H1 (cell line): ENCODE measurements at regions not wholly inside any gene's neighbourhood (a gene's known extent, or its start where the extent isn't known, plus 50 kb on each side); places are given as distances from the start of the nearest gene placed in this dataset.

Source experiments
- CTCF ChIA-PET: fragments of 300-600 bp; sonication (Branson Sonifier 250); formaldehyde crosslinking; loops from one replicate; lab custom pipeline; 2021; ENCODE audit not compliant: partially characterized antibody; lab: Charles Lee
- POLR2A ChIA-PET: fragments of 300-600 bp; sonication (Branson Sonifier 250); formaldehyde crosslinking; loops from one replicate; lab custom pipeline; 2021; ENCODE audit warnings: inconsistent platforms; ENCODE audit not compliant: partially characterized antibody; lab: Charles Lee
- DNase-seq, 2 experiments: peaks; one replicate each; pipeline versions ENCODE4 v3.0.0 to v3.0.0-alpha.2; 2010 to 2022; ENCODE audit warnings: low spot score in 2 of 2, low read depth in 1 of 2, mixed read lengths in 1 of 2
- FAIRE-seq: peaks from 2 replicates; lab custom pipeline; 2011; peaks lifted over from hg19 to GRCh38; lab: Jason Lieb, UNC
- H2AFZ ChIP-seq: 2 replicates; pipeline ENCODE4 v1.8.1; 2012; ENCODE audit warnings: low read length, inconsistent platforms
- H2AK5ac ChIP-seq: 2 replicates; pipeline ENCODE4 v1.6.1; 2013; ENCODE audit warnings: low read depth, low read length
- H2BK120ac ChIP-seq: replicated peaks from 2 replicates; pipeline ENCODE3; 2013; ENCODE audit warnings: low read depth, low read length, inconsistent platforms
- H2BK12ac ChIP-seq: 2 replicates; pipeline ENCODE4 v1.6.1; 2013; ENCODE audit warnings: low read depth, low read length
- H2BK15ac ChIP-seq: 2 replicates; pipeline ENCODE4 v1.6.1; 2013; ENCODE audit warnings: low read length
- H2BK20ac ChIP-seq: 2 replicates; pipeline ENCODE4 v1.6.1; 2013; ENCODE audit warnings: low read length
- H2BK5ac ChIP-seq: 2 replicates; pipeline ENCODE4 v1.6.1; 2013; ENCODE audit warnings: low read depth, low read length
- H3K14ac ChIP-seq: 2 replicates; pipeline ENCODE4 v1.6.1; 2013; ENCODE audit warnings: inconsistent platforms; ENCODE audit not compliant: insufficient read length
- H3K18ac ChIP-seq: 2 replicates; pipeline ENCODE4 v1.6.1; 2013; ENCODE audit warnings: low read length; ENCODE audit errors: extremely low read depth
- H3K23ac ChIP-seq: 2 replicates; pipeline ENCODE4 v1.6.1; 2013; ENCODE audit warnings: inconsistent platforms; ENCODE audit not compliant: insufficient read length
- H3K23me2 ChIP-seq: 2 replicates; pipeline ENCODE4 v1.6.1; 2013; ENCODE audit warnings: low read depth, low read length
- H3K27ac ChIP-seq: 2 replicates; pipeline ENCODE4 v1.6.1; 2011; ENCODE audit warnings: low read depth, low read length, inconsistent platforms
- H3K27me3 ChIP-seq, 4 experiments: replicated peaks in 1 of 4; 1 replicate in 1 of 4; 2 replicates in 3 of 4; pipeline versions ENCODE4 v1.6.1 to v1.8.1; 2011 to 2013; ENCODE audit warnings: low read length in 3 of 4, mild to moderate bottlenecking in 3 of 4, inconsistent platforms in 2 of 4, mixed read lengths in 2 of 4, moderate library complexity in 1 of 4; ENCODE audit not compliant: control insufficient read depth in 3 of 4, insufficient read depth in 3 of 4; ENCODE audit errors: extremely low read depth in 1 of 4
- H3K36me3 ChIP-seq, 4 experiments: 2 replicates each; pipeline versions ENCODE4 v1.6.1 to v1.8.1; 2011 to 2013; ENCODE audit warnings: mild to moderate bottlenecking in 4 of 4, low read length in 3 of 4, moderate library complexity in 2 of 4, control low read depth in 1 of 4, inconsistent platforms in 1 of 4; ENCODE audit not compliant: insufficient read depth in 4 of 4, control insufficient read depth in 2 of 4
- H3K4ac ChIP-seq: replicated peaks from 2 replicates; pipeline ENCODE3; 2013; ENCODE audit warnings: low read length, low read depth, mixed read lengths, inconsistent platforms; ENCODE audit not compliant: insufficient read length
- H3K4me1 ChIP-seq, 4 experiments: replicated peaks in 1 of 4; 1 replicate in 1 of 4; 2 replicates in 3 of 4; pipeline versions ENCODE4 v1.6.1 to v1.8.1; 2011 to 2013; ENCODE audit warnings: low read length in 3 of 4, inconsistent platforms in 2 of 4, mixed read lengths in 1 of 4; ENCODE audit not compliant: insufficient read depth in 4 of 4, control insufficient read depth in 3 of 4
- H3K4me2 ChIP-seq, 2 experiments: 2 replicates each; pipeline versions ENCODE4 v1.6.1 to v1.8.1; 2011 to 2013; ENCODE audit warnings: low read depth in 2 of 2, low read length in 2 of 2, control low read depth in 1 of 2, inconsistent platforms in 1 of 2, mild to moderate bottlenecking in 1 of 2; ENCODE audit not compliant: insufficient read depth in 1 of 2
- H3K4me3 ChIP-seq, 4 experiments: fragments of 200-600, 300-600 bp in 1 of 4; sonication (generic), shearing (Covaris generic), sonication (Bioruptor Twin) in 1 of 4; 2 replicates each; pipeline versions ENCODE4 v1.5.1 to v1.8.1; 2011 to 2016; ENCODE audit warnings: low read length in 4 of 4, low read depth in 3 of 4, control low read depth in 2 of 4, inconsistent platforms in 2 of 4, mild to moderate bottlenecking in 2 of 4, mixed read lengths in 1 of 4, moderate library complexity in 1 of 4; ENCODE audit not compliant: insufficient read depth in 2 of 4; ENCODE audit errors: extremely low read depth in 1 of 4
- H3K56ac ChIP-seq: replicated peaks from 2 replicates; pipeline ENCODE3; 2013; ENCODE audit warnings: low read depth, mild to moderate bottlenecking, mixed read lengths, low read length, inconsistent platforms; ENCODE audit not compliant: insufficient read length
- H3K79me1 ChIP-seq: 2 replicates; pipeline ENCODE4 v1.6.1; 2013; ENCODE audit warnings: low read depth, low read length, control low read depth
- H3K79me2 ChIP-seq, 2 experiments: 2 replicates each; pipeline versions ENCODE4 v1.6.1 to v1.8.1; 2012 to 2013; ENCODE audit warnings: low read length in 2 of 2, mild to moderate bottlenecking in 2 of 2, inconsistent platforms in 1 of 2; ENCODE audit not compliant: insufficient read depth in 2 of 2, control insufficient read depth in 1 of 2
- H3K9ac ChIP-seq, 4 experiments: replicated peaks in 1 of 4; 1 replicate in 1 of 4; 2 replicates in 3 of 4; pipeline versions ENCODE4 v1.6.1 to v1.8.1; 2011 to 2013; ENCODE audit warnings: low read depth in 3 of 4, low read length in 3 of 4, control low read depth in 2 of 4, mild to moderate bottlenecking in 2 of 4, moderate library complexity in 2 of 4, inconsistent platforms in 1 of 4; ENCODE audit errors: extremely low read depth in 1 of 4
- H3K9me3 ChIP-seq, 2 experiments: 2 replicates each; pipeline versions ENCODE4 v1.6.1 to v1.8.1; 2012 to 2013; ENCODE audit warnings: mild to moderate bottlenecking in 2 of 2, moderate library complexity in 2 of 2, control low read depth in 1 of 2, inconsistent platforms in 1 of 2, low read depth in 1 of 2, low read length in 1 of 2, mixed read lengths in 1 of 2; ENCODE audit not compliant: insufficient read depth in 2 of 2
- H4K20me1 ChIP-seq, 2 experiments: replicated peaks in 1 of 2; 2 replicates each; pipeline versions ENCODE3 to v1.8.1; 2011 to 2013; ENCODE audit warnings: inconsistent platforms in 2 of 2, low read length in 2 of 2, mild to moderate bottlenecking in 1 of 2; ENCODE audit not compliant: insufficient read depth in 2 of 2, control insufficient read depth in 1 of 2
- H4K5ac ChIP-seq: 2 replicates; pipeline ENCODE4 v1.6.1; 2013; ENCODE audit warnings: low read length, low read depth, mixed read lengths, inconsistent platforms; ENCODE audit not compliant: insufficient read length
- H4K8ac ChIP-seq: 2 replicates; pipeline ENCODE4 v1.8.0; 2013; ENCODE audit warnings: mild to moderate bottlenecking, moderate library complexity, low read length, inconsistent platforms; ENCODE audit not compliant: insufficient read depth; ENCODE audit errors: extremely low read depth
- H4K91ac ChIP-seq: replicated peaks from 2 replicates; pipeline ENCODE3; 2013; ENCODE audit warnings: low read length, mixed read lengths, inconsistent platforms; ENCODE audit not compliant: insufficient read length
- BACH1 ChIP-seq: IDR thresholded peaks from 2 replicates; pipeline ENCODE4 v1.6.1; 2012; ENCODE audit warnings: low read length, improper control_type of control experiment
- CTBP2 ChIP-seq: IDR thresholded peaks from 2 replicates; pipeline ENCODE4 v1.7.0; 2011; ENCODE audit warnings: borderline replicate concordance, mild to moderate bottlenecking, moderate library complexity, mixed read lengths, low read length; ENCODE audit not compliant: insufficient read depth, insufficient read length
- HDAC2 ChIP-seq, 2 experiments: fragments of 300-600 bp in 1 of 2; sonication (generic) in 1 of 2; IDR thresholded peaks; 2 replicates each; pipeline ENCODE4 v1.6.1; 2011 to 2012; ENCODE audit warnings: low read depth in 2 of 2, low read length in 2 of 2, mild to moderate bottlenecking in 2 of 2, moderate library complexity in 2 of 2, borderline replicate concordance in 1 of 2, inconsistent platforms in 1 of 2
- NRF1 ChIP-seq: IDR thresholded peaks from 2 replicates; pipeline ENCODE4 v1.6.1; 2011; ENCODE audit warnings: mild to moderate bottlenecking, low read depth, low read length, improper control_type of control experiment
- RFX5 ChIP-seq: IDR thresholded peaks from 2 replicates; pipeline ENCODE4 v1.6.1; 2011; ENCODE audit warnings: low read depth, low read length, improper control_type of control experiment, borderline replicate concordance
- SUZ12 ChIP-seq: fragments of 200-600 bp; sonication (generic); IDR thresholded peaks from 2 replicates; pipeline ENCODE4 v1.6.1; 2012; ENCODE audit warnings: mild to moderate bottlenecking, inconsistent platforms, low read length, moderate library complexity, mixed read lengths
- TBP ChIP-seq: IDR thresholded peaks from 2 replicates; pipeline ENCODE4 v1.6.1; 2011; ENCODE audit warnings: low read depth, low read length, improper control_type of control experiment
- WGBS, 2 experiments: shearing (Covaris generic) in 1 of 2; methylation state at CpG; one replicate each; pipeline versions ENCODE4 v1.1.6 to v1.1.7; 2013 to 2015; ENCODE audit warnings: low lambda C conversion rate in 2 of 2, mixed read lengths in 2 of 2, inconsistent platforms in 1 of 2, low coverage in 1 of 2, missing lambda C conversion rate in 1 of 2; ENCODE audit not compliant: insufficient replicate concordance in 2 of 2, insufficient coverage in 1 of 2, insufficient read length in 1 of 2; ENCODE audit errors: extremely low coverage in 1 of 2, missing lambda C conversion rate in 1 of 2; 5-methylcytosine and 5-hydroxymethylcytosine counted together
- TF ChIP-seq, protein P1 (sequence below), 3 experiments: IDR thresholded peaks; 1 replicate in 2 of 3; 2 replicates in 1 of 3; pipeline versions ENCODE4 v1.5.1 to v1.6.1; 2011; ENCODE audit warnings: low read length in 3 of 3, mild to moderate bottlenecking in 3 of 3, inconsistent platforms in 2 of 3, low read depth in 1 of 3, moderate library complexity in 1 of 3; ENCODE audit not compliant: insufficient read depth in 1 of 3; ENCODE audit errors: control extremely low read depth in 1 of 3

DNA sequence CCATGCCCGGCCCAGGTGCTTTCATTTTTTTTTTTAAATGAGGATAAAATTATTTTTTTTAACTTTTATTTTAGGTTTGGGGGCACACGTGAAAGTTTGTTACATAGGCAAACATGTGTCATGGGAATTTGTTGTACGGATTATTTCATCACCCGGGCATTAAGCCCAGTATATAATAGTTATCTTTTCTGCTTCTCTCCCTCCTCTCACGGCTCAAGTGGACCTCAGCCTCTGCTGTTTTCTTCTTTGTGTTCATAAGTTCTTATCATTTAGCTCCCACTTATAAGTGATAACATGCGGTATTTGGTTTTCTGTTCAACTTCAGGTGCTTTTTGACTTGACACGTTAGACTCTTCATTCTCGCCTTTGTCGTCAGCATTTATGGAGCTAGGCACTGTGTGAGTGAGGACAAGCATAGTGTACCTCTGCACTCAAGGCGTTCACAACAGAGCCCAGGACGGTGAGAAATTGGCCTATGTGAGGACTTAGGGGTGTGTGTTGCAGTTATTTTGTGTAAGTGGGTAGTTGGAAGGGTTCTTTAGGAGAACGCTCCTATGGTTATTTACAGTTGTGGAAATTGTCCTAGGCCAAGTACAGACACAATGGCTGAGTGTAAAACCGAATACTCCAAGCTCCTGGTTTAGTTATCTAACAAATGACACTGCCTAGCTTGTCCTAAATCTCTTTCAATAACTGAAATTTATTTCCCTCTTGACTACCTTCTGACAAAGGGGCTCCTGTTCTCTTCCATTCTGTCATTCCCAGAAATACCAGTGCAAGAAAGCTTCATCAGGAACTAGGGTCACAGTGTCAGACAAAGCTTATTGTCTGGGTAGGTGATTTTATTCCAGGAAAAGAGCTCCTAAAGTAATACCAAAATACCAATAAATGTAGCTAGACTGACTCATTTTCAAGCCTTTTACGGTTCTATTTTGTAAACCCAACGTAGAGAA is 200.5 kb upstream of the PRICKLE1 start:
- Histone ChIP-seq H3K23me2 (no peaks in the 10 kb centered on the region), H3K4me1 (no peaks in the 10 kb centered on the region), H3K27me3 (no peaks in the 10 kb centered on the region), H4K8ac (no peak overlapping the region), H3K14ac (no peak overlapping the region), H2BK20ac (0 out of 2 replicates have a peak overlapping the region, but pooled peaks have one; percentile 23), H2BK5ac (no peak overlapping the region), H3K4ac (no peak overlapping the region), H4K20me1 (no peaks in the 10 kb centered on the region), H2AFZ (peak overlapping the region; percentile 45; the same call in 1 of the 2 replicates), H3K36me3 (no peaks in the 10 kb centered on the region), H2AK5ac (no peak overlapping the region), H3K79me1 (no peaks in the 10 kb centered on the region), H3K18ac (no peak overlapping the region), H4K91ac (no peak overlapping the region), H3K79me2 (no peaks in the 10 kb centered on the region), H3K9me3 (no peaks in the 10 kb centered on the region), H2BK12ac (no peak overlapping the region), H2BK15ac (no peak overlapping the region), H3K4me3 (no peak overlapping the region), H3K9ac (no peak overlapping the region), H3K27ac (no peak overlapping the region), H2BK120ac (no peak overlapping the region), H4K5ac (no peak overlapping the region), H3K56ac (no peak overlapping the region), H3K23ac (no peak overlapping the region), H3K4me2 (no peak overlapping the region)
- ChIA-PET POLR2A (no interaction called here), CTCF (interaction anchor here (0.6 to 1.9 kb wide), 8 partner anchors 11 to 492 kb away, joined by 3 to 6 read pairs (median 3); no protein-coding TSS in a partner anchor)
- WGBS, 2 experiments: 89% methylated on average over 15 of the region's 15 CpGs; no CpG with 5 or more reads in 1 of the 2 experiments
- FAIRE-seq (no peak), DNase-seq (no peak)
- TF ChIP-seq SUZ12 (no peak), RFX5 (no peak), TBP (no peak), HDAC2 (IDR thresholded peaks at IDR 0.05; ENCODE audit: borderline replicate concordance in 1 of 2, low read depth in 2 of 2, low read length in 2 of 2) (no peak), NRF1 (no peak), BACH1 (no peak), CTBP2 (no peak)
- TF ChIP-seq, protein P1, sequence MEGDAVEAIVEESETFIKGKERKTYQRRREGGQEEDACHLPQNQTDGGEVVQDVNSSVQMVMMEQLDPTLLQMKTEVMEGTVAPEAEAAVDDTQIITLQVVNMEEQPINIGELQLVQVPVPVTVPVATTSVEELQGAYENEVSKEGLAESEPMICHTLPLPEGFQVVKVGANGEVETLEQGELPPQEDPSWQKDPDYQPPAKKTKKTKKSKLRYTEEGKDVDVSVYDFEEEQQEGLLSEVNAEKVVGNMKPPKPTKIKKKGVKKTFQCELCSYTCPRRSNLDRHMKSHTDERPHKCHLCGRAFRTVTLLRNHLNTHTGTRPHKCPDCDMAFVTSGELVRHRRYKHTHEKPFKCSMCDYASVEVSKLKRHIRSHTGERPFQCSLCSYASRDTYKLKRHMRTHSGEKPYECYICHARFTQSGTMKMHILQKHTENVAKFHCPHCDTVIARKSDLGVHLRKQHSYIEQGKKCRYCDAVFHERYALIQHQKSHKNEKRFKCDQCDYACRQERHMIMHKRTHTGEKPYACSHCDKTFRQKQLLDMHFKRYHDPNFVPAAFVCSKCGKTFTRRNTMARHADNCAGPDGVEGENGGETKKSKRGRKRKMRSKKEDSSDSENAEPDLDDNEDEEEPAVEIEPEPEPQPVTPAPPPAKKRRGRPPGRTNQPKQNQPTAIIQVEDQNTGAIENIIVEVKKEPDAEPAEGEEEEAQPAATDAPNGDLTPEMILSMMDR (IDR thresholded peaks at IDR 0.05; ENCODE audit: control extremely low read depth in 1 of 3, insufficient read depth in 1 of 3, low read depth in 1 of 3, low read length in 3 of 3): no peak
